CD4-positive, alpha-beta T cell treated with Interleukin-15 for 1 hour (primary cell): ENCODE measurements at regions not wholly inside any gene's neighbourhood (a gene's known extent, or its start where the extent isn't known, plus 50 kb on each side); places are given as distances from the start of the nearest gene placed in this dataset.

Source experiments
- DNase-seq: peaks from one replicate; pipeline ENCODE4 v3.0.0-alpha.2; 2020

DNA sequence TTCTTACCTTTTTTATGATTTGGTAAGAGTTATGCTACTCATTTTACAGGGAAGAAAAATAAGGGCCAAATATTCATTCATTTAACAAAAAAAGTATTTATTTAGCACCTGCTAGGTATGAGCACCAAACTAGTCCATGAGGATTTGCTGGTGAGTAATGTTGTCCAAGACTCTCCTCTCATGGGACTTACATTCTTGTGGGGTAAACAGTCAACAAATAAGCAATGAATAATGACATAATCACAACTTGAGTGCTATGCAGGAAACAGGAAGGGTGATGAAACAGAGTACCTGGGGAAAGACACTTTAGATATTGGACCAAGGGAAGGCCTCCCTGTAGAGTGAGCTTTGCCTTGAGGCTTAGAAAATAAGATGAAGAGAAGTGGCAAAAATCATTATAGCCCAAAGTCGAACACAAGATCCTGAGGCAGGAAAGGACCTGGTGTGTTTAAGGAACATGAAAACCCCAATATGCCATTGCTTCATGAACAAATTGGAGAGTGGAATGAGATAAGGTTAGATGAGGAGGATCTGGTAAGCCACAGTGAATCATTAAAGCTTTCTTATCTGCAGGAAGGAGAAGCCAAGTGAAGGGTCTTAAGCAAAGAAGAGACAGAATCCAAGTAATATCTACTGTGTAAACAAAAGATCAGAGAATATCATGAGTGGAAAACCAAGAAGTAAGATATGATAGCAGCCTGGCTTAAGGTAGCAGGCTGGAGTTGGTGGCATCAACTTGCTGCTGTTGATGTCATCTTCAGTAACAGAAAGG, 294.5 kb upstream of the NBEA start:
- no peak for DNase-seq

DNA sequence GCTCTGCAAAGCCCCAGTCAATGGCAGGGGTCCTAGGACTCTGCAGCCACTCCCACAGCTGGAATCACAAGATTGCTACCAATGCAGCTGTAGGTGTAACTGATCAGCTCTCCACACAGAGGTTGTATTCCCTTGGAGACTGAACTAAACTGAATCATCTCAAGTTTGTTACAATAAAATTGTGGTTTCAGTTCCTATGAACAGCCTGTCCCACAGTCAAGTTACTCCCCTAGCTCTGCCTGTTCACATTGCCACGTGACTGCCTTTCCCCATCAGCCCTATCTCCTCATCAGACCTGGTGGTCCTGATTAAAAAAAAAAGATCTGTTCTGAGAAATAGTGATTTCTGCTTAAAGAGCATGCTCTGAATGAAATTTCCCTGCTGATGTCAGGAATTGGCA, 287.9 kb upstream of the NBEA start:
- DNase-seq, result no peak

- DNase-seq, result no peak
Measured at GRCh38 chr13:34654647-34655046, 287.4 kb upstream of the NBEA start.

GRCh38 chr13:34655554-34655953, 286.5 kb upstream of the NBEA start:
- DNase-seq, result no peak

DNA sequence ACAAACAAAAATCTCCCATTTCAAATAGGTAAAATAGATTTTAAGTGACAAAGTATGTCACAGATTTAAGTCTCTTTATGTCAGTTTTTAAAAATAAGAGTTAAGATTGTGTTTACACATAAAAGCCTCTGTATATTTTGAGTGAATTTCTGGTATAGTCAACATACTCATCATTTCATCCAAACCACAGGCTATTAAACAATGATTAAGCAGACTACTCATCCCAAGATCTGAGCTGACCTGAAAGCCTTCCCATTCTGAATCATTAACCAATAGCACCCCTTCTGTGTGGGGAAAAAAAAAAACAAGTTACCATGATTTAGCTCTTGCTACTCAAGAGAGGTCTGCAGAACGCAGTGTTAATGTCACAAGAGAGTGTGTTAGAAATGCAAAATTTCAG, 284.4 kb upstream of the NBEA start:
- no peak for DNase-seq

GRCh38 chr13:34667286-34668218, 274.5 kb upstream of the NBEA start:
- no peak for DNase-seq

GRCh38 chr13:34671137-34671536, 270.9 kb upstream of the NBEA start:
- DNase-seq, result no peak

DNA sequence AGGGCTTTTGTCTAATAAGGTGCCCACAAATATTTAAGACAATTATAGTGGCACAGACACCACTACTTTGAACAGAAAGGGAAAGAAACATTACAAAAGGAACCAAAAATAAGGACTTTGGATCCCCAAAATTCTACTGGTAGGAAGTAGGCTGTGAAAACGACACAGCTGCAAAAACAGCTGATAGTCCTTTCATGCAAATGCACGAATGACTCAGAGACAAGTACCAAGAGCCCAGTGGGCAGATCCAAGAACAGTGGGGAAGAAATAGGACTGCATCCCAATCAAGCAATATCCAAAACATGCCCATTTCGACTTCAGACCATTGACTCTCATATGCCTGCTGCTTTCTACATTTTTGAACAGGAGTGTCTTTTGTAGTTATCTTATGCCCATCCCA, 269.4 kb upstream of the NBEA start:
- no peak for DNase-seq

DNA sequence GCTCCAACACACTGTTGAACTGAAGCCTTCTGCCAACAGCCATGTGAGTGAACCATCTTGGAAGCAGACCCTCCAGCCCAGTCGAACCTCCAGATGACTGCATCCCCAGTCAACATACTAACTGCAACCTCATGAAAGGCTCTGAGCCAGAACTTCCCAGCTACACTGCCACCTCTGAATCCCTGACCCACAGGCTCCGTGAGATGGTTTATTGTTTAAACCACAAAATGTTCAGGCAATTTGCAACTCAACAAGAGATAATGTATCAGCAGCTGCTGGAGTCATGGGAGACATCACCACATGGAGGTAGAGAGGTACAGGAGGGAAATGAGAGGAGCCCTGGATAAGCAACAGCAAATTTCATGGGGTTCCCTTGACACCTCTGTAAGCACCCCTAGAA, 266.4 kb upstream of the NBEA start:
- no peak for DNase-seq

DNA sequence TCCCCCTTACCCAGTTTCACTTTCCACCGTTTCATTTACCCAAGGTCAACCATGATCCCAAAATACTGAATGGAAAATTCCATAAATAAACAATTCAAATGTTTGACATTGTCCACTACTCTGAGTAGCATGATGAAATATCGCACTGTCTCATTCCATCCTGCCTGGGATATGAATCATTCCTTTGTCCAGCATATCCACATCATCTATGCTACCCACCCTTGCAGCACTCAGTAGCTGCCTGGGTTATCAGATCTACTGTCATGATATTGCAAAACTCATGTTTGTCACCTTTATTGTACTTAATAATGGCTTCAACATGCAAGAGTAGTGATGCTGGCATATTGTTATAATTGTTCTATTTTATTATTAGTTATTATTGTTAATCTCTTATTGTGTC, 263.9 kb upstream of the NBEA start:
- no peak for DNase-seq

DNA sequence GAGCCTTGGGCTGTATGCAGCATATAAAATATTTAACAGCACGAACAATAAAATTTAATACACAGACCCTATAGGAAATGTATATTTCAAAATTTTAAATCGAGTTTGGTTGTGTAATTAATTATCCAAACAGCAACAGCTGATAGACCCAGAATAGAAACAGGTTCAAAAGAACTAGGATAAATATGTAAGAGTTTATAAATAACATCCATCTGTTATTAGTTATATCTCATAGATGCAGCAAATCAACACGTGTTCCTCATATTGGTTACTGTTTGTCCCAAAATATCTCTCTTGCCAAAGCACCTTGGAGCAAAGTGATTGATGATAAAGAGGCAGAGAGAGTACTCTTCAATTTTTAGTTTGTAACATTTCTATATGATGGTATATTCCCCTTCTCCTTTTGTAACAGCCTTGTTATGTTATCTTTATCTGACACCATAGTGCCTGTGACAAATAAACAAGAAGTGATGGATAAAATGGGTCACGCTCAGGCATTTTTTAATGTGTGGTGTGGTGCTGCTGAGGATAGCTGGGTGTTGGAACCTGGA, 260.6 kb upstream of the NBEA start:
- no peak for DNase-seq

DNA sequence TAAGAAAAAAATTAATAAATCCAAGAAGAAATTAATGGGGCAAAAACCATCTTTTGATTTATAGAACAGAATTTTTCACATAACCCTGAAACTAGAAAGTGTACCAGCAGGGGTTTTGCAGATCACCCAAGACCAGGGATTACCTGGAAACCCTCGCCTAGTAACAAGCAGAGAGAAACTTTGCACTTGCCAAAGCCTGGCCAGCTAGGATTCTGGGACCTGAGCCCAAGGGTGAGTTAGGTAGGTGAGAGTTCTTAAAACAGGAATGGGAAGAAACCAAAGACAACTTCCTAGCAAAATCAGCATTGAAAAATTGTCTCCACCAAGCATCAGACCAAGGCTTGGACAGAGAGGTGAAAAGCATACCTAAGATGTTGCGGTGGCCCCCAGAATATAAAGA, 247.0 kb upstream of the NBEA start:
- no peak for DNase-seq

DNA sequence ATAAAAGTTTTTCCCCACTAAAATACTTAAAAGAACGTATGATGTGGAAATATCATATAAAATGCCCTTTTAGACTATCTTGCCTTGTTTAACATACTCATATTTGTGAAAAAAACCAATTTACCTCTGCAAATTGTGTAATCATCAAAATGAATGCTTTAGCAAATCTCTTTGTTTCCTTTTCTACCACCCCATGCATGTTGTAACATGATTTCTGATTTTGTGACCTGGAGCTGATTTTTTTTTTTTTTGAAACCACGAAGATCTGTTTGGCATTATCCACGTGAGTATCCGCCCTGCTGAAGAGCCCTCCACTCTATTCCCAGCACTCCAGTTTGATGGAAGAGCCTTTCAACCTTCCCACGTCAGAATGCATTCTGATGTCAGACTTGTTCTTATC, 245.8 kb upstream of the NBEA start:
- no peak for DNase-seq

GRCh38 chr13:34696741-34697140, 245.3 kb upstream of the NBEA start:
- no peak for DNase-seq

DNA sequence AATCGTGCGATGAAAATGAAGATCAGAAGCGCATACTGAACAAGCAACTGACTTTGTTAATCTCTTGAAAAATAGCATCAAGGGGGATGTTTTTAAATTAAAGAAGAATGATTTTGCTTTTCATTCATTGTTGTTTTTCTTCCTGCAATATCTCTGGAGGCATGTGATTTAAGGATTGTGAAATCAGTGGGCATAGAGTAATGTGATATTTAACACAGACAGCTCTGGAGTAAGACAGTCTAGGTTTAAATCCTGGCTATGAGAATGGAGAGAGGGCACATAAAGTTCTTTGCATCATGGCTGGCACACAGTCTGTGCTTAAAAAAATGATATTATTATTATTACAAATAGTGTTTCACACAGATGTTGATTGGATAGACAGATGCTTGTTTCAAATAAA, 243.1 kb upstream of the NBEA start:
- DNase-seq, result no peak

GRCh38 chr13:34700155-34700554, 241.9 kb upstream of the NBEA start:
- DNase-seq, result no peak

GRCh38 chr13:34701919-34702318, 240.2 kb upstream of the NBEA start:
- DNase-seq, result no peak

- DNase-seq, result no peak
Measured at GRCh38 chr13:34708566-34709313, 233.3 kb upstream of the NBEA start.

GRCh38 chr13:34719060-34719875, 222.8 kb upstream of the NBEA start:
- no peak for DNase-seq

DNA sequence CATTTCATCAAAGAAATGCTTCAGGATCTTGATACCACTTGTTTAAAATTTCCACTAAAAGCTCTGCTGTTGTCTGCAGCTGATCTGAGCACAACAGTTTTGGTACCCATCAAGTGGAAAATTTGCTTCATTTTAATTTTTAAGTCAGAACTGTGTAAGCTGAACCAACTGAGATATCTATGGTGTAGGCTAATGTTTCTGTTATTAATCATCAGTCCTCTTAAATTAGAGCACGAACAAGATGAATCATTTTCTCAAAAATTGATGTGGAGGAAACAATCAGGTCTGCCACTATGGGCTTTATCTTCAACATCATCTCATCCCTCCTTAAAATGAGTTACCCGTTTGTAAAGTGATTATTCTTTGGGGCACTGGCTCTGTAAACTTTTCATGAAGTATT, 221.5 kb upstream of the NBEA start:
- DNase-seq, result no peak

DNA sequence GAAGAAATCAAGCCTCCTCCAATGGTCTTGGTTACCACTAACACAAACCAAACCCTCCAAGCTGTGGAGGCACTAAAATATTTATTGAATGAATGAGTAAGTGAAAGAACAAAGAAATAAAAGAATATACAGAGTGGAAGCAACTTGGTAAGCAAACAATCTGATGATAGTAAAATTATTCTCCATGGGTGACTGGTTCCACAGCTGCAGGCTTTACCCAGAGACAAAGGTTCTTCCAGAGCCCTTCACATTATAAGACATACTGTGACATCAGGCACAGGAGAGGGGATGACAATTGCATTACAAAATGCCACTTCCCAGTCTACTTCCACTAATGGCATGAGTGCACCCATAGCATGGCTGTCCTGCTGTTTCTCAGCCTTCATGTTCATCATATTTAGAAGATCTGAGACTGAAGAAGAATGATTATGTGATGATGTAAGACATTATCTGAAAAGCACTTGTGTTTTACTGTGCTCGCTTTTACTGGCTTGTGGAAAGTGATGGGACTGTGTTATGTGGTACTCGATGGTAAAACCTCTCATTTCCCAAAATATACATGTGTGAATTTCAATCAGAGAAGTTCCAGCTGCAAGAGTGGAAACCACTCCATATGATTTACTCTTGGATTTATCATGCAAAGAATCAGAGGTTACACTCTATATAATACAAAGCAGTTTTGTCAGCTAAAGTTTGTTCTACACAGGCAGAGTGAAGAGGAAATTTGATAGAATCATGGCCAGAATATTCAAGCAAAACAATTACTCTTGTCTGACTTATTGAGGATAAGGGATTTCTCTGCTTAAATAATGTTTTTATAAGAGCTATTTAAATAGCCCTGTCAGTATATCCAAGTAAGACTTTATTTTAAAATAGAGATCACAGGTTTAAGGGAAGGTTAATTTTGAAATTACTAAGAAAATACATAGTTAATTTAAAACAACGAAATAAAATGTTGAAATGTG, 220.2 kb upstream of the NBEA start:
- no peak for DNase-seq
